ENCODE measurements at regions not wholly inside any gene's neighbourhood (a gene's known extent, or its start where the extent isn't known, plus 50 kb on each side); places are given as distances from the start of the nearest gene placed in this dataset.

DNA sequence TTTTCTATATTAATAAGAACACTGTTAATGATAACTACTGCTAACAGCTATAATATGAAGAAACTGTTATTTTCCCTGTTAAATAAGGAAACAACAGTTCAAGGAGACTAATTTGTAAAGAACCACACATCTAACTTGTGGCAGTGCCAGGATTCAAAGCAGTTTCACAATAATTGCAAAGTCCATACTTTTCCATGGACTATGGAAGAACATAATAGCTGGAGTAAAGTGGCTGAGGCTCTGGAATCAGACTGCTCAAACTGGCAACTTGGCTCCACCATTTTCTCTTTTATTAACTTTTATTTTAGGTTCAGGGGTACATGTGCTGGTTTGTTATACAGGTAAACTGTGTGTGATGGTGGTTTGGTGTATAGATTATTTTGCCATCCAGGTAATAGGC, 393.7 kb upstream of the CPEB2 start:
- TF ChIP-seq, protein P1, sequence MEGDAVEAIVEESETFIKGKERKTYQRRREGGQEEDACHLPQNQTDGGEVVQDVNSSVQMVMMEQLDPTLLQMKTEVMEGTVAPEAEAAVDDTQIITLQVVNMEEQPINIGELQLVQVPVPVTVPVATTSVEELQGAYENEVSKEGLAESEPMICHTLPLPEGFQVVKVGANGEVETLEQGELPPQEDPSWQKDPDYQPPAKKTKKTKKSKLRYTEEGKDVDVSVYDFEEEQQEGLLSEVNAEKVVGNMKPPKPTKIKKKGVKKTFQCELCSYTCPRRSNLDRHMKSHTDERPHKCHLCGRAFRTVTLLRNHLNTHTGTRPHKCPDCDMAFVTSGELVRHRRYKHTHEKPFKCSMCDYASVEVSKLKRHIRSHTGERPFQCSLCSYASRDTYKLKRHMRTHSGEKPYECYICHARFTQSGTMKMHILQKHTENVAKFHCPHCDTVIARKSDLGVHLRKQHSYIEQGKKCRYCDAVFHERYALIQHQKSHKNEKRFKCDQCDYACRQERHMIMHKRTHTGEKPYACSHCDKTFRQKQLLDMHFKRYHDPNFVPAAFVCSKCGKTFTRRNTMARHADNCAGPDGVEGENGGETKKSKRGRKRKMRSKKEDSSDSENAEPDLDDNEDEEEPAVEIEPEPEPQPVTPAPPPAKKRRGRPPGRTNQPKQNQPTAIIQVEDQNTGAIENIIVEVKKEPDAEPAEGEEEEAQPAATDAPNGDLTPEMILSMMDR (IDR thresholded peaks at IDR 0.05), result no peak
- no peak for TF ChIP-seq POLR2A (IDR thresholded peaks at IDR 0.05)

Measured in adrenal gland (tissue), 5 donors.